Mucosa of rectum (tissue), 2 donors: ENCODE measurements at regions not wholly inside any gene's neighbourhood (a gene's known extent, or its start where the extent isn't known, plus 50 kb on each side); places are given as distances from the start of the nearest gene placed in this dataset.
"Not testable (repeated sequence)": the region's sequence is repeated elsewhere in the genome, so short reads cannot be mapped to it uniquely, and the experiment has no call there.

Experiments used
- H3K27ac ChIP-seq, 2 donors: one replicate each; pipeline ENCODE4 v1.7.0; 2013; ENCODE audit warnings: inconsistent platforms in 2 of 2, low read depth in 2 of 2, low read length in 2 of 2
- H3K27me3 ChIP-seq, 2 donors: one replicate each; pipeline ENCODE4 v1.7.0; 2013; ENCODE audit warnings: low read length in 2 of 2; ENCODE audit not compliant: control insufficient read depth in 2 of 2, insufficient read depth in 2 of 2
- H3K36me3 ChIP-seq, 2 donors: one replicate each; pipeline ENCODE4 v1.7.0; 2013; ENCODE audit warnings: low read length in 2 of 2; ENCODE audit not compliant: control insufficient read depth in 2 of 2, insufficient read depth in 2 of 2
- H3K4me1 ChIP-seq, 2 donors: one replicate each; pipeline ENCODE4 v1.7.0; 2013; ENCODE audit warnings: low read length in 2 of 2, mild to moderate bottlenecking in 1 of 2; ENCODE audit not compliant: control insufficient read depth in 2 of 2, insufficient read depth in 2 of 2
- H3K4me3 ChIP-seq, 2 donors: one replicate each; pipeline ENCODE4 v1.7.0; 2013; ENCODE audit warnings: low read length in 2 of 2
- H3K9ac ChIP-seq, 2 donors: one replicate each; pipeline ENCODE4 v1.7.0; 2013; ENCODE audit warnings: low read length in 2 of 2, low read depth in 1 of 2, mild to moderate bottlenecking in 1 of 2
- H3K9me3 ChIP-seq, 2 donors: one replicate each; pipeline ENCODE4 v1.7.0; 2013; ENCODE audit warnings: low read length in 2 of 2; ENCODE audit not compliant: control insufficient read depth in 2 of 2
- donor health status: healthy.
- donor health status: Normal muscosa, but diverticular disease.

GRCh38 chr21:31592963-31593560 is 66.4 kb upstream of the SOD1 start:
- Histone ChIP-seq H3K27me3 (no peaks in the 10 kb centered on the region), H3K9ac (no peak overlapping the region), H3K4me1 (no peaks in the 10 kb centered on the region), H3K4me3 (no peak overlapping the region), H3K27ac (no peak overlapping the region), H3K9me3 (no peaks in the 10 kb centered on the region), H3K36me3 (no peaks in the 10 kb centered on the region)

- Histone ChIP-seq H3K9me3 (no peaks in the 10 kb centered on the region), H3K9ac (no peak overlapping the region), H3K27me3 (no peaks in the 10 kb centered on the region), H3K27ac (no peak overlapping the region), H3K36me3 (no peaks in the 10 kb centered on the region), H3K4me1 (no peaks in the 10 kb centered on the region), H3K4me3 (no peak overlapping the region)
Measured at GRCh38 chr21:31592516-31592915, 67.0 kb upstream of the SOD1 start.

- Histone ChIP-seq H3K27ac (no peak overlapping the region), H3K4me3 (no peak overlapping the region), H3K9ac (no peak overlapping the region), H3K9me3 (no peaks in the 10 kb centered on the region), H3K27me3 (no peaks in the 10 kb centered on the region), H3K4me1 (no peaks in the 10 kb centered on the region), H3K36me3 (no peaks in the 10 kb centered on the region)
Measured at GRCh38 chr21:31589820-31590219, 69.7 kb upstream of the SOD1 start.

GRCh38 chr21:31586118-31586517 is 73.4 kb upstream of the SOD1 start:
- Histone ChIP-seq H3K9me3 (no peaks in the 10 kb centered on the region), H3K4me1 (no peaks in the 10 kb centered on the region)

GRCh38 chr21:31583937-31584336 is 75.6 kb upstream of the SOD1 start:
- not testable (repeated sequence) for H3K27ac ChIP-seq, H3K36me3 ChIP-seq, H3K27me3 ChIP-seq, H3K4me3 ChIP-seq, H3K4me1 ChIP-seq, H3K9ac ChIP-seq, H3K9me3 ChIP-seq

More at GRCh38 chr21:31586118-31586517, 73.4 kb upstream of the SOD1 start:
- no peak overlapping the region for H3K27ac ChIP-seq
- no peak overlapping the region for H3K9ac ChIP-seq
- no peaks in the 10 kb centered on the region for H3K27me3 ChIP-seq
- no peaks in the 10 kb centered on the region for H3K36me3 ChIP-seq
- no peak overlapping the region for H3K4me3 ChIP-seq

- Histone ChIP-seq H3K9me3 (no peaks in the 10 kb centered on the region), H3K27me3 (no peaks in the 10 kb centered on the region), H3K9ac (no peak overlapping the region), H3K27ac (no peak overlapping the region), H3K4me3 (no peak overlapping the region), H3K4me1 (no peaks in the 10 kb centered on the region), H3K36me3 (no peaks in the 10 kb centered on the region)
Measured at GRCh38 chr21:31583498-31583897, 76.0 kb upstream of the SOD1 start.

GRCh38 chr21:31580866-31581276 is 78.6 kb upstream of the SOD1 start:
- H3K4me3 ChIP-seq, result no peak overlapping the region
- no peaks in the 10 kb centered on the region for H3K36me3 ChIP-seq
- no peaks in the 10 kb centered on the region for H3K27me3 ChIP-seq
- no peak overlapping the region for H3K27ac ChIP-seq
- no peaks in the 10 kb centered on the region for H3K4me1 ChIP-seq
- no peaks in the 10 kb centered on the region for H3K9me3 ChIP-seq
- H3K9ac ChIP-seq, result no peak overlapping the region

GRCh38 chr21:31577271-31577670 is 82.2 kb upstream of the SOD1 start:
- no peak overlapping the region for H3K4me3 ChIP-seq
- no peaks in the 10 kb centered on the region for H3K27me3 ChIP-seq
- H3K9me3 ChIP-seq, result no peaks in the 10 kb centered on the region
- H3K36me3 ChIP-seq, result no peaks in the 10 kb centered on the region
- no peaks in the 10 kb centered on the region for H3K4me1 ChIP-seq
- no peak overlapping the region for H3K27ac ChIP-seq
- H3K9ac ChIP-seq, result no peak overlapping the region

- Histone ChIP-seq H3K27ac (no peak overlapping the region), H3K36me3 (no peaks in the 10 kb centered on the region), H3K9ac (no peak overlapping the region), H3K4me1 (no peaks in the 10 kb centered on the region), H3K4me3 (no peak overlapping the region), H3K27me3 (no peaks in the 10 kb centered on the region), H3K9me3 (no peaks in the 10 kb centered on the region)
Measured at GRCh38 chr21:31576428-31576827, 83.1 kb upstream of the SOD1 start.

- Histone ChIP-seq H3K27ac (no peak overlapping the region), H3K27me3 (no peaks in the 10 kb centered on the region), H3K4me1 (no peaks in the 10 kb centered on the region), H3K9ac (no peak overlapping the region), H3K36me3 (no peaks in the 10 kb centered on the region), H3K9me3 (no peaks in the 10 kb centered on the region), H3K4me3 (no peak overlapping the region)
Measured at GRCh38 chr21:31573217-31573616, 86.3 kb upstream of the SOD1 start.

- Histone ChIP-seq H3K27me3 (no peaks in the 10 kb centered on the region), H3K27ac (no peak overlapping the region), H3K9ac (no peak overlapping the region), H3K4me3 (no peak overlapping the region), H3K36me3 (no peaks in the 10 kb centered on the region), H3K4me1 (no peaks in the 10 kb centered on the region), H3K9me3 (no peaks in the 10 kb centered on the region)
Measured at GRCh38 chr21:31571879-31572278, 87.6 kb upstream of the SOD1 start.
